WERI-Rb-1 (cell line): ENCODE measurements at regions not wholly inside any gene's neighbourhood (a gene's known extent, or its start where the extent isn't known, plus 50 kb on each side); places are given as distances from the start of the nearest gene placed in this dataset.
A peak's percentile ranks its signal among the peaks of the same experiment; 100 is the strongest.
"Not testable (repeated sequence)": the region's sequence is repeated elsewhere in the genome, so short reads cannot be mapped to it uniquely, and the experiment has no call there.

Source experiments
- DNase-seq: peaks from one replicate; pipeline ENCODE4 v3.0.0-alpha.2; 2020
- H3K27ac ChIP-seq: fragments of 250-450 bp; sonication (Bioruptor Pico); 2 replicates; pipeline ENCODE4 v1.5.1; 2020; ENCODE audit warnings: mild to moderate bottlenecking, moderate library complexity
- H3K27me3 ChIP-seq: fragments of 250-450 bp; sonication (Bioruptor Pico); 2 replicates; pipeline ENCODE4 v1.5.1; 2021; ENCODE audit warnings: mild to moderate bottlenecking, low read depth, moderate library complexity; ENCODE audit not compliant: insufficient read depth, severe bottlenecking
- H3K36me3 ChIP-seq: fragments of 250-450 bp; sonication (Bioruptor Pico); 2 replicates; pipeline ENCODE4 v1.5.1; 2020; ENCODE audit warnings: mild to moderate bottlenecking, moderate library complexity
- H3K4me3 ChIP-seq: 2 replicates; pipeline ENCODE4 v1.5.1; 2011; ENCODE audit warnings: low read depth, mild to moderate bottlenecking, control low read depth, low read length
- H3K9me3 ChIP-seq: fragments of 250-450 bp; sonication (Bioruptor Pico); 2 replicates; pipeline ENCODE4 v1.5.1; 2021; ENCODE audit warnings: mild to moderate bottlenecking, moderate library complexity; ENCODE audit not compliant: severe bottlenecking
- CTCF ChIP-seq: IDR thresholded peaks from 2 replicates; pipeline ENCODE4 v1.5.1; 2011; ENCODE audit warnings: low read depth, mild to moderate bottlenecking, control low read depth, inconsistent platforms, low read length

GRCh38 chr13:22893777-22894176 is 287.0 kb upstream of the SGCG start:
- peaks cover 58% of the 10 kb centered on the region for H3K27me3 ChIP-seq
- no peaks in the 10 kb centered on the region for H3K36me3 ChIP-seq
- H3K4me3 ChIP-seq: no peak overlapping the region
- no peak for DNase-seq
- peaks cover 8% of the 10 kb centered on the region for H3K9me3 ChIP-seq
- TF ChIP-seq CTCF: no peak
- no peak overlapping the region for H3K27ac ChIP-seq

- TF ChIP-seq CTCF: no peak
- Histone ChIP-seq H3K27me3 (peaks cover 56% of the 10 kb centered on the region), H3K36me3 (no peaks in the 10 kb centered on the region), H3K9me3 (peaks cover 16% of the 10 kb centered on the region), H3K4me3 (no peak overlapping the region), H3K27ac (no peak overlapping the region)
- no peak for DNase-seq
These were observed 283.0 kb upstream of the SGCG start for GRCh38 chr13:22897571-22898314.

GRCh38 chr13:22900416-22900951 is 280.3 kb upstream of the SGCG start:
- Histone ChIP-seq H3K27me3 (peaks cover 43% of the 10 kb centered on the region), H3K9me3 (peaks cover 16% of the 10 kb centered on the region)
- not testable (repeated sequence) for H3K36me3 ChIP-seq, DNase-seq, H3K4me3 ChIP-seq, H3K27ac ChIP-seq

GRCh38 chr13:22903301-22903700 is 277.5 kb upstream of the SGCG start:
- no peak for TF ChIP-seq CTCF
- peaks cover 51% of the 10 kb centered on the region for H3K27me3 ChIP-seq
- no peak overlapping the region for H3K27ac ChIP-seq
- no peak overlapping the region for H3K4me3 ChIP-seq
- H3K9me3 ChIP-seq: peaks cover 16% of the 10 kb centered on the region
- no peak for DNase-seq
- H3K36me3 ChIP-seq: no peaks in the 10 kb centered on the region

- no peak for DNase-seq
- Histone ChIP-seq H3K4me3 (no peak overlapping the region), H3K9me3 (peaks cover 16% of the 10 kb centered on the region), H3K27ac (no peak overlapping the region), H3K36me3 (no peaks in the 10 kb centered on the region), H3K27me3 (peaks cover 55% of the 10 kb centered on the region)
- no peak for TF ChIP-seq CTCF
These were observed 276.9 kb upstream of the SGCG start for GRCh38 chr13:22903925-22904324.

GRCh38 chr13:22915442-22916082 is 265.2 kb upstream of the SGCG start:
- Histone ChIP-seq H3K36me3 (no peaks in the 10 kb centered on the region), H3K4me3 (peak overlapping the region; percentile 39), H3K27me3 (peaks cover 31% of the 10 kb centered on the region), H3K9me3 (no peaks in the 10 kb centered on the region), H3K27ac (no peak overlapping the region)
- no peak for TF ChIP-seq CTCF
- DNase-seq: no peak

- not testable (repeated sequence) for H3K27ac ChIP-seq, H3K36me3 ChIP-seq, DNase-seq, H3K9me3 ChIP-seq, H3K4me3 ChIP-seq
- H3K27me3 ChIP-seq: peaks cover 29% of the 10 kb centered on the region
These were observed 264.5 kb upstream of the SGCG start for GRCh38 chr13:22916276-22916675.
